ENCODE measurements at regions not wholly inside any gene's neighbourhood (a gene's known extent, or its start where the extent isn't known, plus 50 kb on each side); places are given as distances from the start of the nearest gene placed in this dataset.

- Histone ChIP-seq H3K36me3 (ENCODE audit: control insufficient read depth in 2 of 2, insufficient read depth in 1 of 2, low read length in 2 of 2) (no peaks in the 10 kb centered on the region), H3K9me3 (ENCODE audit: control insufficient read depth, insufficient read depth, low read depth, low read length) (no peaks in the 10 kb centered on the region), H3K27ac (ENCODE audit: extremely low read depth, low read depth, low read length) (no peak overlapping the region), H3K4me1 (ENCODE audit: control insufficient read depth, insufficient read depth, low read length) (no peaks in the 10 kb centered on the region), H3K4me3 (ENCODE audit: low read depth, low read length) (no peak overlapping the region)
- TF ChIP-seq GLI4 (tag by site-specific recombination; IDR thresholded peaks at IDR 0.05): no peak
- TF ChIP-seq BCL11A (tag by site-specific recombination; IDR thresholded peaks at IDR 0.05; ENCODE audit: low read depth): no peak
- no peak for TF ChIP-seq KLF17 (tag by site-specific recombination; IDR thresholded peaks at IDR 0.05)
- TF ChIP-seq REST (tag by site-specific recombination; IDR thresholded peaks at IDR 0.05): no peak
- no peak for TF ChIP-seq BCL6B (tag by site-specific recombination; IDR thresholded peaks at IDR 0.05)
- no peak for TF ChIP-seq ZNF324 (tag by site-specific recombination; IDR thresholded peaks at IDR 0.05)
- no peak for TF ChIP-seq ZFP69B (tag by site-specific recombination; IDR thresholded peaks at IDR 0.05)
- no peak for TF ChIP-seq ZNF114 (tag by site-specific recombination; IDR thresholded peaks at IDR 0.05)
- TF ChIP-seq ZNF623 (tag by site-specific recombination; IDR thresholded peaks at IDR 0.05): no peak
- no peak for TF ChIP-seq ZNF473 (tag by site-specific recombination; IDR thresholded peaks at IDR 0.05)
- no peak for TF ChIP-seq ZBTB7A (tag by site-specific recombination; IDR thresholded peaks at IDR 0.05; ENCODE audit: low read depth)
- no peak for TF ChIP-seq ZNF426 (tag by site-specific recombination; IDR thresholded peaks at IDR 0.05)
- ChIA-PET CTCF (no interaction called here), POLR2A (no interaction called here)
Measured at GRCh38 chr2:146271131-146271831, 1573.5 kb upstream of the ACVR2A start.

- Histone ChIP-seq H3K4me1 (ENCODE audit: control insufficient read depth, insufficient read depth, low read length) (no peaks in the 10 kb centered on the region), H3K9me3 (ENCODE audit: control insufficient read depth, insufficient read depth, low read depth, low read length) (no peaks in the 10 kb centered on the region), H3K4me3 (ENCODE audit: low read depth, low read length) (no peak overlapping the region), H3K36me3 (ENCODE audit: control insufficient read depth in 2 of 2, insufficient read depth in 1 of 2, low read length in 2 of 2) (no peaks in the 10 kb centered on the region), H3K27ac (ENCODE audit: extremely low read depth, low read depth, low read length) (no peak overlapping the region)
- CTCF ChIA-PET: no interaction called here
- no peak for TF ChIP-seq HOXC10 (CRISPR knock-in tag; IDR thresholded peaks at IDR 0.05)
- TF ChIP-seq ZSCAN18 (tag by site-specific recombination; IDR thresholded peaks at IDR 0.05): no peak
- no peak for TF ChIP-seq ZNF747 (tag by site-specific recombination; IDR thresholded peaks at IDR 0.05)
- TF ChIP-seq ZNF560 (tag by site-specific recombination; IDR thresholded peaks at IDR 0.05; ENCODE audit: borderline replicate concordance): no peak
- TF ChIP-seq ZNF558 (tag by site-specific recombination; IDR thresholded peaks at IDR 0.05): no peak
- POLR2A ChIA-PET: no interaction called here
Measured at GRCh38 chr2:146270618-146271017, 1574.2 kb upstream of the ACVR2A start.

Data from HEK293 (cell line).